Posterior vena cava (tissue), 2 donors: ENCODE measurements at regions not wholly inside any gene's neighbourhood (a gene's known extent, or its start where the extent isn't known, plus 50 kb on each side); places are given as distances from the start of the nearest gene placed in this dataset.
"Not testable (repeated sequence)": the region's sequence is repeated elsewhere in the genome, so short reads cannot be mapped to it uniquely, and the experiment has no call there.

Experiments
- DNase-seq: peaks from one replicate; pipeline ENCODE4 v3.0.0-alpha.2; 2020; ENCODE audit warnings: low spot score
- intact Hi-C, 2 donors: fragments of 100-400 bp; cut with DNase I; formaldehyde crosslinking; loops; one replicate each; pipeline versions ENCODE4 v1.14.1 to v1.14.2; 2022 to 2023
- donor health status: DM: yes; HTN: yes; CAD: no.
- donor health status: DM: yes; HTN: yes; CAD: no.

- no peak for DNase-seq
- intact Hi-C loops: no loop called here
These were observed 101.3 kb downstream of the HIF1AN start for GRCh38 chr10:100636848-100637553.

GRCh38 chr10:100637785-100638184 lies 102.0 kb downstream of the HIF1AN start:
- intact Hi-C loops: no loop called here

GRCh38 chr10:100638969-100639368 lies 103.2 kb downstream of the HIF1AN start:
- DNase-seq, intact Hi-C loops: not testable (repeated sequence)

More at GRCh38 chr10:100637785-100638184, 102.0 kb downstream of the HIF1AN start:
- no peak for DNase-seq

- DNase-seq: no peak
- intact Hi-C loops: no loop called here
These were observed 102.9 kb upstream of the PAX2 start for GRCh38 chr10:100642295-100642994.

- intact Hi-C loops: no loop called here
- no peak for DNase-seq
These were observed 100.3 kb upstream of the PAX2 start for GRCh38 chr10:100645091-100645490.

GRCh38 chr10:100645613-100646392 lies 99.6 kb upstream of the PAX2 start:
- intact Hi-C loops: no loop called here
- DNase-seq: no peak

GRCh38 chr10:100647928-100648327 lies 97.5 kb upstream of the PAX2 start:
- DNase-seq: no peak
- intact Hi-C loops: no loop called here

- no peak for DNase-seq
- intact Hi-C loops: no loop called here
These were observed 94.7 kb upstream of the PAX2 start for GRCh38 chr10:100650693-100651092.

GRCh38 chr10:100651099-100651498 lies 94.3 kb upstream of the PAX2 start:
- intact Hi-C loops, DNase-seq: not testable (repeated sequence)

- intact Hi-C loops: no loop called here
- no peak for DNase-seq
These were observed 93.5 kb upstream of the PAX2 start for GRCh38 chr10:100651916-100652315.

- intact Hi-C loops: no loop called here
- DNase-seq: no peak
These were observed 92.8 kb upstream of the PAX2 start for GRCh38 chr10:100652406-100653135.

- DNase-seq: no peak
- intact Hi-C loops: no loop called here
These were observed 92.0 kb upstream of the PAX2 start for GRCh38 chr10:100653238-100653956.

- DNase-seq: no peak
- intact Hi-C loops: no loop called here
These were observed 91.2 kb upstream of the PAX2 start for GRCh38 chr10:100653957-100654781.

GRCh38 chr10:100654782-100655325 lies 90.5 kb upstream of the PAX2 start:
- intact Hi-C loops: no loop called here
- no peak for DNase-seq

- intact Hi-C loops: no loop called here
- no peak for DNase-seq
These were observed 90.0 kb upstream of the PAX2 start for GRCh38 chr10:100655326-100655759.

- DNase-seq: no peak
- intact Hi-C loops: no loop called here
These were observed 89.5 kb upstream of the PAX2 start for GRCh38 chr10:100655760-100656421.

GRCh38 chr10:100656454-100656853 lies 88.9 kb upstream of the PAX2 start:
- DNase-seq: no peak
- intact Hi-C loops: no loop called here
